Renal pelvis (tissue), 1 donor: ENCODE measurements at regions not wholly inside any gene's neighbourhood (a gene's known extent, or its start where the extent isn't known, plus 50 kb on each side); places are given as distances from the start of the nearest gene placed in this dataset.
A peak's percentile ranks its signal among the peaks of the same experiment; 100 is the strongest.
"Not testable (repeated sequence)": the region's sequence is repeated elsewhere in the genome, so short reads cannot be mapped to it uniquely, and the experiment has no call there.

ENCODE experiments used
- DNase-seq: peaks from one replicate; pipeline ENCODE4 v3.0.0-alpha.2; 2013

DNA sequence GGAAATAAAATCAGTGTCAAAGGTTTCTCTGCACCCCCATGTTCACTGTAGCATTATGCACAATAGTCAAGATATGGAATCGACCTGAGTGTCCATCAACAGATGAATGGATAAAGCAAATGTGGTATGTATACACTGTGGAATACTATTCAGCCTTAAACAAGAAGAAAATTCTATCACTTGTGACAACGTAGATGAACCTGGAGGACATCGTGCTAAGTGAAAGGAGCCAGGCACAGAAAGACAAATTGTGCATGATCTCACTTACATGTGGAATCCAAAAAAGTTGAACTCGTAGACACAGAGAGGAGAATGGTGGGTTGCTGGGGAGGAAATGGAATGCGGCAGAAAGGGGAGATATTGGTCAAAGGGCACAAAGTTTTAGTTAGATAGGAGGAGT is 136.3 kb upstream of the ESR1 start:
- DNase-seq = no peak

DNA sequence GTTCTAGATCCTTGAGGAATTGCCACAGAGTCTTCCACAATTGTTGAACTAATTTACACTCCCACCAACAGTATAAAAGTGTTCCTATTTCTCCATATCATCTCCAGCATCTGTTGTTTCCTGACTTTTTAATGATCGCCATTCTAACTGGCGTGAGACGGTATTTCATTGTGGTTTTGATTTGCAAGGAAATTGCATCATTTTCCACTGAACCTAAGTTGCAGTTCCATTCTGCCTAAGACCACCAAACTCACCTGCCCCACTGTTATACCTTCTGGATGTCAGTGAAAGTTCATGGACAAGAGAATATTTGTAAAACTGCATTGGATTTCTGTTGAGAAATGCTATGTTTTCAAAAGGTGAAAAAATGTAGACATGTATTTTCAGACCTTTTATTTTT is 132.9 kb upstream of the ESR1 start:
- DNase-seq = no peak

DNA sequence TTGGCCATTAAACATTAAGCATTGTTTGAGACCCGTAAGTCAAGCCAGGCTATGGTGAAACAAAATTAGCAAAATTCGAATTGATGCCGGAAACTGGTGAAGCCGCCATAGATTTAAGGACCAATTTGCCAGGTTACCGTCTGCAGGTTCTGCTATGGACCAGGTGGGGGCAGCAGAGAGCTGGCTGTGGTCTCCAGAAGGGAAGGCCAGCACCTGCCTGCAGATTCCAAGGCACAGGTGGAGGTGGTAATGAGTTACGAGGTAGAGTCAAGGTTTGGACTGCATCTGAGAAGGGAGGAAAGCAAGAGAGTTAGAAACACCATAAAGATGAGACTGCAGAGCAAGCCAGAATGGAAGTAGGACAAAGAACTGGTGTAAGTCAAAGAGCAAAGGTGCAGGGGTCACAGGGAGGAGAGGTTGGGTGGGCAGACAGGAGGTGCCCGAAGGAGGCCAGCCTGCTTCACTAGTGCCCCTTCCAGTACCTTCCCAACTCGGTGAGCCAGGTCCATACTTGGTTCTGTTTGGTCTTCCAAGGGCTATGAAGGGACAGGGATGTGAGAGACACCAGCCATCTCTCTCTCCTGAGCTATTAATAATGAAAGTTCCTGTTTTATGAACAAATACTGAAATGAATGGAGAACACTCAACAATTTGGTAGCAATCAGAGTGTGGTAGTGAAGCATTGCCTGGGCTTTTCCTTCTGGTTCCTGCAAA is 131.6 kb upstream of the ESR1 start:
- peak; percentile 42 for DNase-seq

DNA sequence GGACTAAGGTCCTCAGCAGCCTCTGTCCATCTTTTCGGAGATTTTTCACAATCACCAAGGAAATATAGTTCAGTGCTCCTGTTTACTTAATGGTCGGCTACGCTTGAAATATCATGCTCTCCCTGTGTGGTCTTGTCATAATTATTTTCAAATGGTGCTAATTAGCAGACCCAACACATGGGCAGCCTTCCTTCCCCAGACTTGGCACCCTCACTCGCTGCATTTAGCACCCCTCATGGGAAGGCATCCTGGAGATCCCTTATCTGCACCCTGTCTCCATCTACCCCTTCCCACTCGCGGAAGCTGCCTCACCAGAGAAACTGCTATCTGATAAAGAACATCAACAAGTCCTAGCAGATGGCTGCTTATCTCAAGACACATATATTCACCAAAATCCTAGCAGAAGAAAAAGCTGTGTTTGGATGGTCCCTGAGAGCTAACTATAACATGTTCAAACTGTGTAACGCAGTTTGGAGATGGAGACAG is 131.0 kb upstream of the ESR1 start:
- no peak for DNase-seq

DNA sequence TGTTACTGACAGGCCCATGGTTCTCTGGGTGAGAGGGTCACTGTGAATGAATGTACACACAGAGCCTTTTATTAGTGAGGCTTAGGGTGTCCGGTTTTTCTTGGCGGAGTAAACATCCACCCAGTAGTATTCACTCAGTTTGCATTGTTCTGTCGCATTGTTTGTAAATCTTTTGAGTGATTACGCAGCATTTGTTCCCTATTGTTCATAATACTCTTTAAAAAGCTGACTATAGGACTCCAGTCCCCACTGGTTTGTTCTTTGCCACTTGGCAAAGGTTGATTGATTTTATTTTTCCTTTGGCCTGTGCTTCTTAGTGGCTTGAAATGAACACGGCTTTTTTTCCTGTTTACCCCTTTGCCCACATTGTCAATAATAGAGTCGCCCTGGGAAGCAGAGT is 130.1 kb upstream of the ESR1 start:
- DNase-seq = no peak

DNA sequence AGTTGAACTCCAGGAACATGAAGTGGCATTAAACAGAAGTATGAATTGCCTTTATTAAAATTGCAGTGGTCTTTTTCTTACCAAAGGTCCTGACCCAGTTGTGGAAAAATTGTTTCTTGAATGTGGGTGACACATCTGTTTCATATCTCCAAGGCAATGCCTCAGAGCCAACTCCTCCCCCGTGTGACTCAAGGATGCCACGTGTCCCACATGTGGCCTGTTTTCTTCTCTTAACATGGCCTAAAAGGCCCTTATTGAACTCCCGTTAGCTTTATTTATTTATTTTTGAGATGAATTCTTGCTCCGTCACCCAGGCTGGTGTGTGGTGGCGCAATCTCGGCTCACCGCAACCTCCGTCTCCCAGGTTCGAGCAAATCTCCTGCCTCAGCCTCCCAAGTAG is 128.4 kb upstream of the ESR1 start:
- DNase-seq = no peak

DNA sequence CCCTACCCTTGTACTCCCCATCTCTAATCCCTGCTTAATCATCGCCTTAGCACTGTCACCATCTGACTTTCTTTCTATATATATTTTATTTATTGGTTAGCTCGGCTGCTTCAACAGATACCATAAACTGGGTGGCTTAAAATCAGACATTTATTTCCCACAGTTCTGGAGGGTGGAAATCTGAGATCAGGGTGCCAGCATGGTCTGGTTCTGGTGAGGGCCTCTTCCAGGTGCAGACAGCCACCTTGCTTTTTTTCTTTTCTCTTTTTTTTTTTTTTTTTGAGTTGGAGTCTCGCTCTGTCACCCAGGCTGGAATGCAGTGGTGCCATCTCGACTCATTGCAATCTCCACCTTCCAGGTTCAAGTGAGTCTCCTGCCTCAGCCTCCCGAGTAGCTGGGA is 127.5 kb upstream of the ESR1 start:
- DNase-seq = no peak

DNA sequence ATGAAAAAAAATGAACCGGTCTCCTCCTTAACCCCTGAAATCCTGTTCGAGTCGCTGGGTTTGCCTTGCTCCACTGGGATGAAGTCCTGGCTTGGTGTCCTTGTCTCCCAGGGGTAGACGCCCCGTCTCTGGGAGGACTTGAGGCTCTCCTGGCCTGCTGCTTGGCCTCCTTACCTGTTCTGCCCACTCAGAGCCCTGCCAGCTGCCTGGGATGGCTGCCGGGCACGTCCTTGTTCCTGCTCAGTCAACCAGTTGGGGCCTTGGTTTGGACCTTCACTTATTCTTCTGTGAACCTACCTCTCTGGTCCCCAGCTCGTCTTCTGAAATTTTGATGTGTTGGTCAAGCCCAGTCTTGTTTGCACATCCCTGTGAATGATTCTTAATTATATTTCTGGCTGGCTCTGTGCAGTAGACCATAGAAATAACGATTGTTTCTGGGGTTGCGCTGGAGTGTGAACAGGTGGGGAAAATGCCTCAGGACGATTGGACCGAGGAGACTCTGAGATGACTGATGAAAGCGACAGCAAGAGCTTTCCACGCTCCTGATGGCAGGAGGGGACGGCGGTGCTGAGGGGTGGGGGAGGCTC is 126.5 kb upstream of the ESR1 start:
- DNase-seq = peak; percentile 39

DNA sequence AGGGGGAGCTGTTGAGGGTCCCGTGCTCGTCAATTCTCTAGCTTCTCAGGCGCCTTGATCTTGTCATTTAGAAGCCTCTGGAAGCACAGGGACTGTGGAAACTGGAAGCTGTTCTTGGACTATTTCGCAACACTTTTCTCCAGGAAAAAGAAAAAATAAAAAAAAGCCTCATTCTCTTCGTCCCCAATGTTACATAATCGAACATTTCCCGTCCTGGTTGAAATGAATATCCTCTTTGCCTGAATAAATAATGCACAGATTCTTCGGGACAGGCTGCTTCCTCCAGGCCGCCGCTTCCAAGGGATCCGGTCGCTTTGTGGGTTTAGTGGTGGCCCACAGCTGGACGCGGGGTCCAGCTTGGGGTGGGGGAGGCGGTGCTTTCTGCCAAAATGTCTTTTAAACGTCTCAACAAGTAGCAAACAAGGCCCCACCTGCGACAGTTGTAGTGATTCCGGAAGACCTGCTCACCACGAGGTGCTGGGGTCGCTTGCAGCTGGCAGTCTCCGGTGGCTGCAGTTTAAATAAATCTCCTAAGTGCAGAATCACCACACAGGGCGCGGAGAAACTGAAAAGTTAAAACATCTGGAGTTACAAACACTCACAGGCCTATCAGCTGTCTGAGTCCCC is 125.9 kb upstream of the ESR1 start:
- DNase-seq = no peak

DNA sequence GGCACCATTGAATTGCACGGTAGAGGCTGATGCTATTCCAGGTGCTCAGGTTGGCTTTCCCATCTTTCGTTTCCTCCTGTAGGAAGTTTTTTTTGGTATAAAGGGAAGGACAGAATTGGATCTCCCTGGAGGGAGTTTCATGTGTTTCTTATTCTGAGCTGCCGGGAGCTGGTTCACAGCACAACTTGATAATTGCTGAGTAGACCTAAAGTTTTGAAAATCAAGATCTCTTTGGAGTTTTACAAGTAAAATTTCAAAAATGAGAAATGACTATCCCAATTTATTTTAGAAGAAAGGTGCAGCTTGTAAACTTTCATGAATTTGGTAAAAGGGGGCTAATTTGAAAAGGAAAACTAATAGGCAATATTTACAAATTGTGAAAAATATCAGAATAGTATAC is 125.2 kb upstream of the ESR1 start:
- no peak for DNase-seq

DNA sequence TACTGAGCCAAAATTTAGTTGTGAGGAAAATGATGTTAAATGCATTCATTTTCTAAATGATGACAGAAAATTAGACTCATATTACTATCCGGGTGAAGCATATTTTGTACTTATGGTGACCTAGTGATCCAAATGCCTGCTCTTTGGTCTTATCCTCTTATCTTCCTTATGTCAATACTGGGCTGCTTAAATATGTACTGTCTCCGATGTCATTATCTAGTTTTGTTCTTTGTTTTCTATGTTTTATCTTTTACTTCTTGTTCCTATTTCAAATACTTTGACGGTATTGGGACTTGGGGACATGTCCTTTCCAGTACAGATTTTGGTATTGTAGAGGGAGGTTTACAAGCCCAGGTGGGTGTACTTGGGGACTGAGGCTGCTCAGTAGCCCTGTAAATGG is 124.6 kb upstream of the ESR1 start:
- DNase-seq = no peak

DNA sequence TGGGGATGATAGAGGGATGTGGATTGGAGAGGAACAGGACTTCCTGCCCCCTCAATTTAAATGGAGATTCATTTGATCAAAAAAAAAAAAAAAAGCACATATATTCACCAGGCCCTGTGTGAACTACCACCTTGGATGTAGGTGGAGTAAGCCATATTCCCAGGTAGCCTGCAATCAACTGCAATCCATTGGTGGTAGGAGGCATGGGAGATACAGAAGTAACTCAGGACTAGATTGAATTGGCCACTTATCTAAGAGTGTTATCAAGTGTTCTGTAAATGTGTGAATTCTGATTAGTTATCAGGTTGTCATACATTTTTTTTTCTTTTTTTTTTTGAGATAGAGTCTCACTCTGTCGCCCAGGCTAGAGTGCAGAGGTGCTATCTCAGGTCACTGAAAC is 124.1 kb upstream of the ESR1 start:
- DNase-seq = no peak

DNA sequence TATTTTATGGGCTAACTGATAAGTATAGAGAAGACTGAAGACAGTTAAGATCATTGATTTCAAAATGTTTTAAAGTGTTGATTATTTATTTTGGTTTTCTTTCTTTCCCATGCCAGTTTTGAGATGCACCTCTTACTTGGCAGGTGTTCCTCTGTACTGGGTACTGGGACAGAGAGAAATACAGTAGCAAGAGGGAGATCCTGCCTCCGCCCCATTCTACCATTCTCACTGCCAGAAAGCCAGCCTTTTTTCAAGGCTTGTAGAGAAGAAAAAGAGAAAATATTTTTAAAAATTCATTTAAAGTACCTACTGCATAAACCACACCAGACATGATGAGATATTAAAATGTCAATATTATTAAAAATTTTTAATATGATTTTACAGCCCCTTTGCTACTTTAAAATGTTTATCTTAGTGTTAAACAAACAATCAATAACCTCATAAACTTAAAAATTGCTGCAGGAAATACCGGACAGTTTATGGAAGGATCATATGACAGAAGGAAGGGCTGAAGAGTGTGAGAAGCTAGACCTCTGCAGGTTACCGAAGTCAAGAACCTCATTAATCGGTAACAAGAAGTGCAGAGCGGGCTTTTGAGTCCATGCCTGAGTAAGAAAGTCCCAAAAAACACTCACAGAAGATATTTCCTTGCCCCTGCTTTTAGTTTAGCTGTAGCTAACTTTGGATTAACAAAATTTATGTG is 117.8 kb upstream of the ESR1 start:
- no peak for DNase-seq

DNA sequence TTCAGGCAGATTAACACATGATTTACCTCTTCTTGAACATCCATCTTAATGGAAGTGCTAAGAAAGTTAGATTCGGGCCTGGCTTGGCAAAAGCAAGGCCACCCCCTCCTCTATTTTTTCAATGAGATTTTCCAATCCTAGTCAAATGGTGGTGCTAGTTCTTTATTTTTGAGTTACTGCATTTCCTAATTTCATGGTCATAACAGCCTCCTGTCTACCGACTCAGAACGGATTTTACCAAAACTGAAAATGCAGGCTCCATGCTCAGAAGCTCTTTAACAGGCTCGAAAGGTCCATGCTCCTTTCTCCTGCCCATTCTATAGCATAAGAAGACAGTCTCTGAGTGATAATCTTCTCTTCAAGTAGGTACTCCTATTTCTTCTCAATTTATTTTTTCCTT is 117.2 kb upstream of the ESR1 start:
- DNase-seq = no peak

DNA sequence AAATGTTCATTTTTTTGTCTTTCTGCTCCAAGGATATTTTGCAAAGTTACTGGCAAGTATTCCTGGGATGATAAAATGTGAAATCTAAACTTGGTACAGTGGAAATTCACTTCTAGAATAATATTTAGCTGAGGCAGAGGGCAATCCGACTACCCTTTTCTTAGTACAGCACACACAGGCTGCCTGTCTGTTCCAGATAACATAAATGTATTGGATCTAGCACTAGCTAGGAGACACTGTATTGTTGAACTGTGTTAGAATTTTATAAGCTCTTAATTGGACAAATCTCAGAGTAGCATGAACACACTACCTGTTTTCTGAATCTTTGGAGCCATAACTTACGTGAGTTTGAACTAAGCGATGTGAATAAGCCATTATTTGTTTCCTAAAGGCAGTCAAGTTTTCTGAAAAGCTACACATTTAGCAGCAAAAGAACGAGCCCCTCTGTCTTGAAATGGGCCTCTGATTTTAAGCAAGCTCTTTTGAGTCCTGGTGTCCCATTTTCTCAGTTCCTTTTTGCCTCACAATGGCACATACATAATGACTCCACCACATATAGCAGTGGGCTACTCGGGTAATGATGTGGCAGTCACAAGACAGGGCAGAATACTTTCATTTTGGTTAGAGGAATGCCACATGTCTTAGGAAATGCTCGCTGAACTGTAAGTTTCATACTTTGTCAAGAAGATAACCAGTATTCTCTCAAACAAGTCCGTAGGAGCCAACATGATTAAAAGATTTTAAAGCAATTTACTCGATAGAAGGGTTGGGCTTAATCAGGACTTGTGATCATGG is 116.5 kb upstream of the ESR1 start:
- no peak for DNase-seq

DNA sequence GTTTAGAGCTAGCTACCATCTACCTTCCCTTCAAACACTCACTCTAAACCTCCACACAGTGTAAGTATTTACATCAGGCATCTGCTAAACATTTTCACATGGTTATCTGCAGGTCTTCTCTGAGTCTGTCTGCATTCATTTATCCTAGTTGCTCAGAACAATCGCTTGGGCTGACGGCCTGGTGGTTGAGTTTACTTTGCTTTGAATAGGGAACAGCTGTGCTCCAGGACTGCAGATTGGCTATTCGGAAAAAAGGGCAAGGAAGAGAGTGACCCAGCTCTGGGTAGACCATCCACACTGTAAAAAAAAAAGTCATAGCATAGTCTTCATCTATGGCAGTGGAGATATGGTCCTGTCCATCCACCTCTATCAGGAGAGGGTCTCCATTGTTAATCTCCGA is 115.3 kb upstream of the ESR1 start:
- no peak for DNase-seq

DNA sequence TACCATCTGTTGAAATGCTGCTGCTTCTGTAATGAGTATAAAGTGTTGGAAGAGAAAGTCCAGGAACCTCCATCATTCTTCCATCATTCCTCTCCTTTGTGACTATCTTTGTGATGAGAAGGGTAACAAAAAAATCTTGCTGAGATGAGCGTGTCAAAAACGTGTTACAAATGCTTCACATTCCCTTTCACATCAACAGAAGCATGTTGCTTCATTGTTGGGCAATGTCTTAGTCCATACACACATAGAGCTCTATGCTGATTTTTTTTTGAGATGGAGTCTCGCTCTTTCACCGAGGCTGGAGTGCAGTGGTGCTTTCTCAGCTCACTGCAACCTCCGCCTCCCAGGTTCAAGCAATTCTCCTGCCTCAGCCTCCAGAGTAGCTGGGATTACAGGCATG is 114.1 kb upstream of the ESR1 start:
- DNase-seq = no peak

DNA sequence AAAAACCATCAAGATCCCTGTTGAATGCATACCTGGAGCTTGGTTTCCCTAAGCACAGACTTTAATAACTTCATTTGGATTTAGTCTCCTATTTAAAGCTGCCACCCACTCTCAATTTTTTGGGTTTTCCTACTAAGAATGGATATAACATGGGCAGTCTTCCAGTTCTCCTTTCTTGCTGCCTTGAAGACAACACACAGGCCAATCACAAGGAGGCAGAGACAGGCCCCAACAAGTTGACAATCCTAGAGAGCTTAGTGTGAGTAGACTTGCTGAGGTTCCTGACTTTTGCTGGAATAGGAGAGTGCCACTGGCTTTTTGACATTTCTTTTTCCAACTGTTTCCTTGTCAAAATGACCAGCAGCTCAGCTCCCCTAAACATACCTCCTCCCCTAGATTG is 112.3 kb upstream of the ESR1 start:
- DNase-seq = no peak

DNA sequence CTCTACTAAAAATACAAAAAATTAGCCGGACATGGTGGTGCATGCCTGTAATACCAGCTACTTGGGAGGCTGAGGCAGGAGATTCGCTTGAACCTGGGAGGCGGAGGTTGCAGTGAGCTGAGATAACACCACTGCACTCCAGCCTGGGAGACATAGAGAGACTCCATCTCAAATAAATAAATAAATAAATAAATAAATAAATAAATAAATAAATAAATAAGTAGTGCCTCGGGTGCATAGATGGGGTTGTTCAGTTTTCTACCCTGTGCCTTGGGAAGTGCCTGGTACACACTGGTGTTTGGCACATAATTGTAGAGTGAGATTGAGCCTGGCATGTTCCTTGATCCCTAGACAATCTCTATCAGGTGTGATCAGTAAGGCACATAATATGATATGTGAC is 111.2 kb upstream of the ESR1 start:
- not testable (repeated sequence) for DNase-seq

DNA sequence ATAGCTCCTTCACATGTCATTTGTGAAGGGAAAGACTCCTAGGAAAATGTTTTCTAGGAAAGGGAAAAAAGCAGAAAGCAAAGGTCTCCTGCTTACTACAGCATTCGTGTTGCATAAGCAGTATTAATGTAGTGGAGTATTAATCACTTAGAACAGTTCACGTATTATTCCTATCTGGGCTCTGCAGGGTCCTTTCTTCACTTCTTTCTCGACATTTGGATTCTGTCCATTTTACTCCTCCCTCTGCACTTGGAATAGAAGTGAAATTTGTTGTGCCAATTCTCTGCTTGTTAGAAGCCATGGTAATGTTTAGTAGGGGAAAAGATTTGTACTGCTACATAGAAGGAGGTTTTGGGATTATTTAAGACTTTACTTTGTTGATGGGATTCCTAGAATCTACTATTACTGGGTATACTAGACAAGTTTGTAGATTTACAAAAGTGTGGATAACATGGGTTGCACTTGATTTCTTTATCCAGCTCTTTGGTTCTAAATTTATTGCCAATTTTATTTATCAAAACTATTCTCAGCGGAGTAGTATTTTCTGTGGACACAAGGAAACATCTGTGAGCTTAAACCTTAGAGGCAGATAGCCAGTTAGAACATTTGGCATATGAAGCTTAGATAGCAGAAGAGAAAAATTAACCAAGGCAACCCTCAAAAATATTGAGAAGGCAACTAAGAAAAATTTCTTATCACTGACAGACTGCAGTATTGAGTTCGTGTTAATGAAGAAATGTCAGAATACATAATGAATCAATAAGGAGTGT is 108.4 kb upstream of the ESR1 start:
- no peak for DNase-seq

DNA sequence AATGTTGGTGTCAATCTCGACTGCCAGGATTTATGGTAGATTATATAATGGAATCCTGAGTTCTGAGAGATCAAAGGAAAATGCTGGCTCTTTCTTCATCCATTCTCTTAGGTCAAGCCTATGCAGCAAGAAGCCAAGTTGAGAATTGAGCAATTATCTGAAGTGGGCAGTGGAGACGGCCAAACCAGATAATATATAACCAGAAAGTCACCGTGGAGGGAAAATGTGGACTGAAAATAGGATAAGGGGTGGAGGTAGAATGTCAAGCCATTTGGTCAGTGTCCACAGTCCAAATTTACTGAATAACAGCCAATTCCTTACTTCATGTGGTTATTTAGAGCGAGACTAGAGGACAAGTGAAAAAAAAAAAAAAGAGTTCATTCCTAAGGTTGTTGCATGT is 107.8 kb upstream of the ESR1 start:
- DNase-seq = no peak
